SK-N-SH treated with all-trans-retinoic acid at 6 μM for 48 hours (cell line): ENCODE measurements at regions not wholly inside any gene's neighbourhood (a gene's known extent, or its start where the extent isn't known, plus 50 kb on each side); places are given as distances from the start of the nearest gene placed in this dataset.

Experiments used
- ATAC-seq: fragments of 200-7000 bp; cut with Tn5 transposase; 3 replicates; pipeline ENCODE4 v1.9.1; 2020; ENCODE audit warnings: mild to moderate bottlenecking, moderate library complexity
- ARNTL ChIP-seq: fragments of 450-650 bp; formaldehyde crosslinking; IDR thresholded peaks from 2 replicates; pipeline ENCODE4 v1.5.0; 2020; ENCODE audit warnings: low read depth, mild to moderate bottlenecking, moderate library complexity, borderline replicate concordance
- BACH2 ChIP-seq: fragments of 250-450 bp; sonication (Bioruptor Pico); IDR thresholded peaks from 2 replicates; pipeline ENCODE4 v1.9.0; 2021; ENCODE audit warnings: mild to moderate bottlenecking, borderline replicate concordance
- CREB5 ChIP-seq: fragments of 250-450 bp; sonication (Bioruptor Pico); IDR thresholded peaks from 2 replicates; pipeline ENCODE4 v1.5.1; 2020; ENCODE audit warnings: low read depth, mild to moderate bottlenecking, moderate library complexity
- CSDC2 ChIP-seq: fragments of 250-450 bp; sonication (Bioruptor Pico); IDR thresholded peaks from 2 replicates; pipeline ENCODE4 v1.5.0; 2020; ENCODE audit warnings: mild to moderate bottlenecking, moderate library complexity
- ESRRG ChIP-seq: fragments of 250-450 bp; sonication (Bioruptor Pico); IDR thresholded peaks from 2 replicates; pipeline ENCODE4 v1.6.1; 2021; ENCODE audit warnings: mild to moderate bottlenecking
- GLIS3 ChIP-seq: fragments of 250-450 bp; sonication (Bioruptor Pico); IDR thresholded peaks from 2 replicates; pipeline ENCODE4 v1.5.0; 2020; ENCODE audit warnings: mild to moderate bottlenecking, moderate library complexity
- ISL1 ChIP-seq: fragments of 250-450 bp; sonication (Bioruptor Pico); IDR thresholded peaks from 2 replicates; pipeline ENCODE4 v2.1.2; 2022; ENCODE audit warnings: mild to moderate bottlenecking, moderate library complexity
- OSR1 ChIP-seq: fragments of 250-450 bp; sonication (Bioruptor Pico); IDR thresholded peaks from 2 replicates; pipeline ENCODE4 v1.8.0; 2022; ENCODE audit warnings: moderate library complexity, mild to moderate bottlenecking, inconsistent platforms
- POU6F1 ChIP-seq: fragments of 250-450 bp; sonication (Bioruptor Pico); IDR thresholded peaks from 2 replicates; pipeline ENCODE4 v1.8.0; 2021; ENCODE audit warnings: low read depth, mild to moderate bottlenecking, moderate library complexity, borderline replicate concordance
- PPARA ChIP-seq: fragments of 250-450 bp; sonication (Bioruptor Pico); IDR thresholded peaks from 2 replicates; pipeline ENCODE4 v1.5.0; 2020; ENCODE audit warnings: mild to moderate bottlenecking, borderline replicate concordance
- RARB ChIP-seq: fragments of 250-450 bp; sonication (Bioruptor Pico); IDR thresholded peaks from 2 replicates; pipeline ENCODE4 v1.8.0; 2021; ENCODE audit warnings: mild to moderate bottlenecking, moderate library complexity
- SNAI2 ChIP-seq: fragments of 250-450 bp; sonication (Bioruptor Pico); IDR thresholded peaks from 2 replicates; pipeline ENCODE4 v1.5.0; 2020; ENCODE audit warnings: mild to moderate bottlenecking, moderate library complexity
- TCF4 ChIP-seq: fragments of 250-450 bp; sonication (Bioruptor Pico); IDR thresholded peaks from 2 replicates; pipeline ENCODE4 v1.8.0; 2021; ENCODE audit warnings: mild to moderate bottlenecking, moderate library complexity, borderline replicate concordance
- TOX ChIP-seq: fragments of 250-450 bp; sonication (Bioruptor Pico); IDR thresholded peaks from 2 replicates; pipeline ENCODE4 v1.8.0; 2021; ENCODE audit warnings: mild to moderate bottlenecking, moderate library complexity, borderline replicate concordance
- TSHZ2 ChIP-seq: fragments of 250-450 bp; sonication (Bioruptor Pico); IDR thresholded peaks from 2 replicates; pipeline ENCODE4 v1.5.0; 2020; ENCODE audit warnings: mild to moderate bottlenecking, moderate library complexity
- ZC3H10 ChIP-seq: fragments of 250-450 bp; sonication (Bioruptor Pico); IDR thresholded peaks from 2 replicates; pipeline ENCODE4 v1.5.1; 2021; ENCODE audit warnings: mild to moderate bottlenecking, moderate library complexity
- ZFP3 ChIP-seq: fragments of 250-450 bp; sonication (Bioruptor Pico); IDR thresholded peaks from 2 replicates; pipeline ENCODE4 v1.5.0; 2020; ENCODE audit warnings: mild to moderate bottlenecking, moderate library complexity
- ZFP30 ChIP-seq: fragments of 450-650 bp; formaldehyde crosslinking; IDR thresholded peaks from 2 replicates; pipeline ENCODE4 v1.5.0; 2022; ENCODE audit warnings: mild to moderate bottlenecking, moderate library complexity
- ZNF70 ChIP-seq: fragments of 450-650 bp; formaldehyde crosslinking; IDR thresholded peaks from 2 replicates; pipeline ENCODE4 v1.5.0; 2020; ENCODE audit warnings: mild to moderate bottlenecking, moderate library complexity
- ZNF8 ChIP-seq: fragments of 450-650 bp; formaldehyde crosslinking; IDR thresholded peaks from 2 replicates; pipeline ENCODE4 v1.5.0; 2020; ENCODE audit warnings: mild to moderate bottlenecking, moderate library complexity

- peak; percentile 58 for ATAC-seq
- TF ChIP-seq ISL1 (peak; percentile 36; the same call in 1 of the 2 replicates), BACH2 (CRISPR knock-in tag) (no peak)
These were observed 974.2 kb downstream of the JRKL start for GRCh38 chr11:97364047-97364446.

- TF ChIP-seq ZNF70 (no peak), TCF4 (CRISPR knock-in tag) (no peak), TSHZ2 (CRISPR knock-in tag) (no peak), POU6F1 (no peak), ZFP3 (no peak), BACH2 (CRISPR knock-in tag) (no peak)
- ATAC-seq: no peak
These were observed 977.7 kb downstream of the JRKL start for GRCh38 chr11:97367406-97368083.

GRCh38 chr11:97389270-97389669, 999.5 kb downstream of the JRKL start:
- no peak for TF ChIP-seq CREB5
- TF ChIP-seq ARNTL (CRISPR knock-in tag): no peak
- TF ChIP-seq PPARA (CRISPR knock-in tag): no peak
- TF ChIP-seq TCF4 (CRISPR knock-in tag): no peak
- TF ChIP-seq TOX (CRISPR knock-in tag): no peak
- TF ChIP-seq SNAI2 (CRISPR knock-in tag): no peak
- TF ChIP-seq ESRRG (CRISPR knock-in tag): no peak
- TF ChIP-seq ZFP30 (CRISPR knock-in tag): no peak
- no peak for TF ChIP-seq ZFP3
- no peak for TF ChIP-seq ZNF70
- no peak for TF ChIP-seq ZNF8
- no peak for TF ChIP-seq ZC3H10 (CRISPR knock-in tag)
- TF ChIP-seq TSHZ2 (CRISPR knock-in tag): no peak
- TF ChIP-seq GLIS3 (CRISPR knock-in tag): no peak
- no peak for TF ChIP-seq BACH2 (CRISPR knock-in tag)
- TF ChIP-seq OSR1 (CRISPR knock-in tag): no peak

GRCh38 chr11:97398246-97398645, 1008.4 kb downstream of the JRKL start:
- ATAC-seq: no peak
- TF ChIP-seq RARB (CRISPR knock-in tag): no peak
- TF ChIP-seq ARNTL (CRISPR knock-in tag): no peak
- TF ChIP-seq TCF4 (CRISPR knock-in tag): no peak
- TF ChIP-seq CSDC2 (CRISPR knock-in tag): no peak

More at GRCh38 chr11:97389270-97389669, 999.5 kb downstream of the JRKL start:
- ATAC-seq: no peak
